A673 (cell line): ENCODE measurements at regions not wholly inside any gene's neighbourhood (a gene's known extent, or its start where the extent isn't known, plus 50 kb on each side); places are given as distances from the start of the nearest gene placed in this dataset.

Experiments used
- BruUV-seq: library from RNA; stranded (reverse); fragments of 400-500 nt; replicated peaks from 2 replicates; lab custom pipeline; 2021; lab: Mats Ljungman, UMichigan
- CTCF ChIA-PET: fragments of 300-600 bp; sonication (Branson Sonifier 250); formaldehyde crosslinking; loops from one replicate; lab custom pipeline; 2022; ENCODE audit warnings: antibody characterized with exemption; lab: Charles Lee
- POLR2A ChIA-PET: fragments of 300-600 bp; sonication (Branson Sonifier 250); formaldehyde crosslinking; loops from one replicate; lab custom pipeline; 2022; ENCODE audit warnings: antibody characterized with exemption; ENCODE audit not compliant: low non-redundant PET; lab: Charles Lee
- DNase-seq: peaks from one replicate; pipeline ENCODE4 v3.0.0-alpha.2; 2015; ENCODE audit warnings: low spot score
- H3K27ac ChIP-seq: fragments of 200-600 bp; sonication (generic); 2 replicates; pipeline ENCODE4 v1.5.1; 2016; ENCODE audit warnings: mixed run types, low read depth, mild to moderate bottlenecking, mixed read lengths, antibody characterized with exemption, low read length; ENCODE audit not compliant: poor library complexity, severe bottlenecking
- H3K27me3 ChIP-seq: fragments of 200-600 bp; sonication (generic); replicated peaks from 2 replicates; pipeline ENCODE4 v1.6.1; 2017; ENCODE audit warnings: mixed run types, low read depth, mild to moderate bottlenecking, mixed read lengths, antibody characterized with exemption, low read length; ENCODE audit not compliant: insufficient read depth, poor library complexity
- H3K36me3 ChIP-seq: fragments of 200-600 bp; sonication (generic); 2 replicates; pipeline ENCODE4 v1.6.1; 2016; ENCODE audit warnings: mixed run types, mild to moderate bottlenecking, mixed read lengths, antibody characterized with exemption, low read length; ENCODE audit not compliant: insufficient read depth, poor library complexity, severe bottlenecking
- H3K4me1 ChIP-seq: fragments of 200-600 bp; sonication (generic); 2 replicates; pipeline ENCODE4 v1.6.1; 2017; ENCODE audit warnings: mixed run types, mild to moderate bottlenecking, mixed read lengths, antibody characterized with exemption, low read length; ENCODE audit not compliant: insufficient read depth, poor library complexity, severe bottlenecking
- H3K4me3 ChIP-seq: fragments of 200-600 bp; sonication (generic); 2 replicates; pipeline ENCODE4 v1.5.1; 2016; ENCODE audit warnings: low read depth, mixed run types, mild to moderate bottlenecking, mixed read lengths, low read length; ENCODE audit not compliant: poor library complexity, severe bottlenecking
- H3K9me3 ChIP-seq: fragments of 200-600 bp; sonication (generic); 2 replicates; pipeline ENCODE4 v1.6.1; 2016; ENCODE audit warnings: mixed run types, low read depth, mild to moderate bottlenecking, mixed read lengths, antibody characterized with exemption, low read length; ENCODE audit not compliant: poor library complexity, severe bottlenecking
- EZH2 ChIP-seq: fragments of 200-600 bp; sonication (generic); IDR thresholded peaks from 2 replicates; pipeline ENCODE4 v1.6.1; 2017; ENCODE audit warnings: borderline replicate concordance, low read depth, mild to moderate bottlenecking, mixed read lengths, antibody characterized with exemption, low read length; ENCODE audit not compliant: poor library complexity, severe bottlenecking
- intact Hi-C: fragments of 100-400 bp; cut with micrococcal nuclease; formaldehyde crosslinking; loops from one replicate; pipeline ENCODE4 v1.10.0; 2022; ENCODE audit not compliant: unreplicated experiment
- TF ChIP-seq, protein P1 (sequence below): fragments of 300-800, 200-600 bp; sonication (generic); conservative IDR thresholded peaks from 2 replicates; pipeline ENCODE4 v1.5.1; 2017; ENCODE audit warnings: low read depth, mild to moderate bottlenecking, antibody characterized with exemption, low read length, moderate library complexity, mixed read lengths

DNA sequence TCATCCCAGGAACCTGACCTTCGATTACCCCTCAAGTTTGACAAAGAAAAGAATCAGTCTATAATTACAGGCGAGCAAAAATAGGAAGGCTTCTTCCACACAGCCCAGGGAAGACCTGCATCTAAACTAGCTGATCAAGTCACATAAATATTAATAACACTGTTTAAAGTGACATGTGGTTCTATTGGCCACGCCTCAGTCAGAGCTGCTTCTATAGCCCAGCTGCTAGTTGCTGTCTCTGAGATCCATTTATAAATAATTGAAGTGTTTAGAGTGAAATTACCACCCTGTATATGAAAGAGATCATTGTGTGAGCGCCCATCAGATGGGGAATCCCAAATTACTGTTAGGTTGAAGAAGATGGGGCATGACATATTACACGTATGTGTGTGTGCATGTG is 426.0 kb downstream of the CDH2 start:
- TF ChIP-seq, protein P1, sequence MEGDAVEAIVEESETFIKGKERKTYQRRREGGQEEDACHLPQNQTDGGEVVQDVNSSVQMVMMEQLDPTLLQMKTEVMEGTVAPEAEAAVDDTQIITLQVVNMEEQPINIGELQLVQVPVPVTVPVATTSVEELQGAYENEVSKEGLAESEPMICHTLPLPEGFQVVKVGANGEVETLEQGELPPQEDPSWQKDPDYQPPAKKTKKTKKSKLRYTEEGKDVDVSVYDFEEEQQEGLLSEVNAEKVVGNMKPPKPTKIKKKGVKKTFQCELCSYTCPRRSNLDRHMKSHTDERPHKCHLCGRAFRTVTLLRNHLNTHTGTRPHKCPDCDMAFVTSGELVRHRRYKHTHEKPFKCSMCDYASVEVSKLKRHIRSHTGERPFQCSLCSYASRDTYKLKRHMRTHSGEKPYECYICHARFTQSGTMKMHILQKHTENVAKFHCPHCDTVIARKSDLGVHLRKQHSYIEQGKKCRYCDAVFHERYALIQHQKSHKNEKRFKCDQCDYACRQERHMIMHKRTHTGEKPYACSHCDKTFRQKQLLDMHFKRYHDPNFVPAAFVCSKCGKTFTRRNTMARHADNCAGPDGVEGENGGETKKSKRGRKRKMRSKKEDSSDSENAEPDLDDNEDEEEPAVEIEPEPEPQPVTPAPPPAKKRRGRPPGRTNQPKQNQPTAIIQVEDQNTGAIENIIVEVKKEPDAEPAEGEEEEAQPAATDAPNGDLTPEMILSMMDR, result no peak
- no peak for TF ChIP-seq EZH2
- POLR2A ChIA-PET, result no interaction called here
- H3K36me3 ChIP-seq, result no peaks in the 10 kb centered on the region
- no peak for DNase-seq
- H3K4me3 ChIP-seq, result no peak overlapping the region
- H3K4me1 ChIP-seq, result no peaks in the 10 kb centered on the region
- CTCF ChIA-PET, result interaction anchor here (0.9 to 2.0 kb wide), 3 partner anchors 66 to 146 kb away, joined by 5 to 16 read pairs (median 11); no protein-coding TSS in a partner anchor
- H3K27ac ChIP-seq, result no peak overlapping the region
- peaks cover 33% of the 10 kb centered on the region for H3K27me3 ChIP-seq
- no TSS peak for BruUV-seq
- intact Hi-C loops, result loop anchor here (2.0 kb wide), 2 partner anchors 66 to 146 kb away; no protein-coding TSS in a partner anchor
- H3K9me3 ChIP-seq, result no peaks in the 10 kb centered on the region

DNA sequence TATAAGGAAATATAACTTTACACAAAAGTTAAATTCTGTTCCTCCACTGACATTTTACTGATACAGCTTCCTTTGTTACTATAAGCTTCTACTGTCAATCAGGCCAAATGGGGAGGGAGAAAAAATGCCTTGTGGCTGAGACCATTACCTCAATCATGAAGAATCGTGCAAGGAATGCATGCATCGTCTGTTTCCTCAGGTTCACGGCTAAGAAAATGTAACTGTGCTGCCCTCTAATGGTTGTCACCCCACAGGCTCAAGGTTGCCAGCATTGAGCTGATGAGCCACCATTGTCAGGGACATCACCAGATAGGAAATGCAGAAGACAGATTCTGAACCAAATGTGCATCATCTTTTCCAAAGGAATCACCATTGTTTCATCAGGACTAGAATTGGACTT is 426.9 kb downstream of the CDH2 start:
- no peaks in the 10 kb centered on the region for H3K9me3 ChIP-seq
- peaks cover 26% of the 10 kb centered on the region for H3K27me3 ChIP-seq
- ChIA-PET POLR2A (interaction anchor here (0.7 kb wide), 1 partner anchor 46 kb away, joined by 3 read pairs; no protein-coding TSS in a partner anchor), CTCF (interaction anchor here (0.6 to 2.0 kb wide), 7 partner anchors 26 to 145 kb away, joined by 3 to 16 read pairs (median 5); no protein-coding TSS in a partner anchor)
- no peak overlapping the region for H3K4me3 ChIP-seq
- H3K27ac ChIP-seq, result no peak overlapping the region
- TF ChIP-seq, protein P1, result peak; percentile 71
- no peak for TF ChIP-seq EZH2
- intact Hi-C loops, result loop anchor here (2.0 kb wide), 2 partner anchors 65 to 145 kb away; no protein-coding TSS in a partner anchor
- peak; percentile 72 for DNase-seq
- no TSS peak for BruUV-seq
- H3K36me3 ChIP-seq, result no peaks in the 10 kb centered on the region
- H3K4me1 ChIP-seq, result no peaks in the 10 kb centered on the region

DNA sequence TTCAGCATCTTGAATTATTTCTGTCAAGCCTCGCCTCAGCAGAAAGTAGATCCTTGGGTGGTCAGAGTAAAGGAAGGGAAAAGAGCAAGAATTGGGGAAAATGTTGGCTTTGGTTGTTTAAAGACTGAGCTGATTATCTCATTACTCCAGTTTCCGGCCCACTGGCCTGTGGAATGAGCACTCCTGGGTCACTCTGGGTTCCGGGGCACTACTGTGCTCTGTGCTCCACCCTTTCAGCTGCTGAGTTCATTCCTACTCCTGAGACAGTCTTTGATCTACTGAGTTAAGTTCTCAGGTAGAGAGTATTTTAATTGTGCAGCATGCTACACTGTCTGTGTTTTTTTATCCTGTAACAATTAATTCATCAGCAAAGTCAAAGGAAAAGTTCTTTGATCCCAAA is 427.7 kb downstream of the CDH2 start:
- ChIA-PET POLR2A (interaction anchor here (0.6 kb wide), 1 partner anchor 509 kb away, joined by 5 read pairs; no protein-coding TSS in a partner anchor), CTCF (interaction anchor here (2.0 kb wide), 1 partner anchor 144 kb away, joined by 11 read pairs; no protein-coding TSS in a partner anchor)
- no TSS peak for BruUV-seq
- no peaks in the 10 kb centered on the region for H3K36me3 ChIP-seq
- H3K4me3 ChIP-seq, result no peak overlapping the region
- peaks cover 24% of the 10 kb centered on the region for H3K27me3 ChIP-seq
- no peak overlapping the region for H3K27ac ChIP-seq
- DNase-seq, result no peak
- no peaks in the 10 kb centered on the region for H3K9me3 ChIP-seq
- no peaks in the 10 kb centered on the region for H3K4me1 ChIP-seq
- no peak for TF ChIP-seq EZH2
- TF ChIP-seq, protein P1, result no peak
- intact Hi-C loops, result no loop called here
